Endodermal cell (in vitro differentiated cells): ENCODE measurements at regions not wholly inside any gene's neighbourhood (a gene's known extent, or its start where the extent isn't known, plus 50 kb on each side); places are given as distances from the start of the nearest gene placed in this dataset.

Experiments
- DNase-seq: peaks from one replicate; pipeline ENCODE4 v3.0.0-alpha.2; 2017
- H3K27ac ChIP-seq: 2 replicates; pipeline ENCODE4 v1.5.1; 2013; ENCODE audit warnings: mild to moderate bottlenecking, low read depth, low read length, moderate library complexity
- H3K27me3 ChIP-seq: 2 replicates; pipeline ENCODE4 v1.6.1; 2013; ENCODE audit warnings: mild to moderate bottlenecking, low read length, moderate library complexity; ENCODE audit not compliant: insufficient read depth, control insufficient read depth, poor library complexity, severe bottlenecking
- H3K36me3 ChIP-seq: 2 replicates; pipeline ENCODE4 v1.7.0; 2013; ENCODE audit warnings: mild to moderate bottlenecking, low read length, moderate library complexity; ENCODE audit not compliant: control insufficient read depth, insufficient read depth
- H3K4me1 ChIP-seq: one replicate; pipeline ENCODE4 v1.7.0; 2013; ENCODE audit warnings: low read length; ENCODE audit not compliant: control insufficient read depth, insufficient read depth
- H3K4me3 ChIP-seq: 2 replicates; pipeline ENCODE4 v1.5.1; 2013; ENCODE audit warnings: mild to moderate bottlenecking, low read length, moderate library complexity
- H3K9ac ChIP-seq: 2 replicates; pipeline ENCODE4 v1.6.1; 2013; ENCODE audit warnings: mild to moderate bottlenecking, low read length, moderate library complexity; ENCODE audit not compliant: poor library complexity, severe bottlenecking; ENCODE audit errors: extremely low read depth
- H3K9me3 ChIP-seq: 2 replicates; pipeline ENCODE4 v1.6.1; 2013; ENCODE audit warnings: mild to moderate bottlenecking, low read length, moderate library complexity; ENCODE audit not compliant: control insufficient read depth
- H3K27ac Mint-ChIP-seq: 2 replicates; pipeline ENCODE4 v1.8.0; 2020; ENCODE audit warnings: mixed read lengths
- H3K27me3 Mint-ChIP-seq: 2 replicates; pipeline ENCODE4 v1.8.0; 2021; ENCODE audit warnings: mild to moderate bottlenecking, mixed read lengths; ENCODE audit not compliant: insufficient read depth
- H3K36me3 Mint-ChIP-seq: 2 replicates; pipeline ENCODE4 v1.8.0; 2020; ENCODE audit warnings: low read depth, mixed read lengths
- H3K4me1 Mint-ChIP-seq: 2 replicates; pipeline ENCODE4 v1.8.0; 2020; ENCODE audit warnings: mixed read lengths
- H3K4me3 Mint-ChIP-seq: 2 replicates; pipeline ENCODE4 v1.8.0; 2020; ENCODE audit warnings: mild to moderate bottlenecking, moderate library complexity, mixed read lengths
- H3K9me3 Mint-ChIP-seq: 2 replicates; pipeline ENCODE4 v1.8.0; 2020; ENCODE audit warnings: mild to moderate bottlenecking, mixed read lengths
- WGBS, 2 experiments: methylation state at CpG; one replicate each; pipeline versions ENCODE4 v1.1.5 to v1.1.7; 2013; ENCODE audit warnings: missing lambda C conversion rate in 2 of 2, mixed read lengths in 1 of 2; ENCODE audit not compliant: insufficient coverage in 1 of 2, insufficient read length in 1 of 2; 5-methylcytosine and 5-hydroxymethylcytosine counted together
- TF ChIP-seq, protein P1 (sequence below): fragments of 200-600 bp; sonication (generic); conservative IDR thresholded peaks from 2 replicates; pipeline ENCODE4 v1.5.0; 2021; ENCODE audit warnings: antibody characterized with exemption, mild to moderate bottlenecking

DNA sequence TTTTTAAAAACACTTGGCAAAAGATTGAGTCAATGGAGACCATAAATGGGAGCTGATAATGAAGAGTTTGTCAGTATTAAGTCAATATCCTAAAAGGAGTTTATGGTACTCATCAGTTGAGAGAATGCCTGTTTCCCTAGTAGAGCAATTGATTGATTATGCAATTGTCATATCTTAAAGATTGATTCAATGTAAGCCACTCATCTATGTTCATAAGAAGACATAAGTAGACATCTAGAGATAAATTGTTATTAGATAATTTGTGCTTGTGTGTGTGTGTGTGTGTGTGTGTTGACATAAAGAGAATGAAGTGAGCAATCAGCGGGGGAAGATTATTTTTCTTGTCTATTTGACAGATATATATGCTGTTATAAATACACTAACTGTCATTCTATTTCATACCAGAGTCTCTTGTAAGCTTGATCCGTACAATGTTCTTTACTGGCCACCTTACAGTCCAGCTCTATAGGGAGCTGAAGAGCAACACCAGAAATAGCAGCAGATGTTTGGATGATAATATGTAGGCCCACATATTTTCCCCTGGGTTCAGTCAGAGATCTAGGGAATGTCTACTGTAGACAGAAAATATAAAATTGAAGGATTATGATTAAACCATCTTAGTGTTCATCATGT is 848.6 kb upstream of the EPHA6 start:
- no peaks in the 10 kb centered on the region for H3K9me3 Mint-ChIP-seq
- DNase-seq: no peak
- no peaks in the 10 kb centered on the region for H3K4me1 Mint-ChIP-seq
- no peak overlapping the region for H3K4me3 Mint-ChIP-seq
- no peaks in the 10 kb centered on the region for H3K36me3 Mint-ChIP-seq
- H3K9ac ChIP-seq: no peak overlapping the region
- no peaks in the 10 kb centered on the region for H3K27me3 Mint-ChIP-seq
- no peaks in the 10 kb centered on the region for H3K4me1 ChIP-seq
- H3K4me3 ChIP-seq: no peak overlapping the region
- TF ChIP-seq, protein P1, sequence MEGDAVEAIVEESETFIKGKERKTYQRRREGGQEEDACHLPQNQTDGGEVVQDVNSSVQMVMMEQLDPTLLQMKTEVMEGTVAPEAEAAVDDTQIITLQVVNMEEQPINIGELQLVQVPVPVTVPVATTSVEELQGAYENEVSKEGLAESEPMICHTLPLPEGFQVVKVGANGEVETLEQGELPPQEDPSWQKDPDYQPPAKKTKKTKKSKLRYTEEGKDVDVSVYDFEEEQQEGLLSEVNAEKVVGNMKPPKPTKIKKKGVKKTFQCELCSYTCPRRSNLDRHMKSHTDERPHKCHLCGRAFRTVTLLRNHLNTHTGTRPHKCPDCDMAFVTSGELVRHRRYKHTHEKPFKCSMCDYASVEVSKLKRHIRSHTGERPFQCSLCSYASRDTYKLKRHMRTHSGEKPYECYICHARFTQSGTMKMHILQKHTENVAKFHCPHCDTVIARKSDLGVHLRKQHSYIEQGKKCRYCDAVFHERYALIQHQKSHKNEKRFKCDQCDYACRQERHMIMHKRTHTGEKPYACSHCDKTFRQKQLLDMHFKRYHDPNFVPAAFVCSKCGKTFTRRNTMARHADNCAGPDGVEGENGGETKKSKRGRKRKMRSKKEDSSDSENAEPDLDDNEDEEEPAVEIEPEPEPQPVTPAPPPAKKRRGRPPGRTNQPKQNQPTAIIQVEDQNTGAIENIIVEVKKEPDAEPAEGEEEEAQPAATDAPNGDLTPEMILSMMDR: no peak
- 95% methylated on average over 1 of the region's 2 CpGs; no CpG with 5 or more reads in 1 of the 2 experiments for WGBS, 2 experiments
- no peaks in the 10 kb centered on the region for H3K27me3 ChIP-seq
- H3K36me3 ChIP-seq: no peaks in the 10 kb centered on the region
- no peak overlapping the region for H3K27ac Mint-ChIP-seq
- no peaks in the 10 kb centered on the region for H3K9me3 ChIP-seq
- no peak overlapping the region for H3K27ac ChIP-seq

DNA sequence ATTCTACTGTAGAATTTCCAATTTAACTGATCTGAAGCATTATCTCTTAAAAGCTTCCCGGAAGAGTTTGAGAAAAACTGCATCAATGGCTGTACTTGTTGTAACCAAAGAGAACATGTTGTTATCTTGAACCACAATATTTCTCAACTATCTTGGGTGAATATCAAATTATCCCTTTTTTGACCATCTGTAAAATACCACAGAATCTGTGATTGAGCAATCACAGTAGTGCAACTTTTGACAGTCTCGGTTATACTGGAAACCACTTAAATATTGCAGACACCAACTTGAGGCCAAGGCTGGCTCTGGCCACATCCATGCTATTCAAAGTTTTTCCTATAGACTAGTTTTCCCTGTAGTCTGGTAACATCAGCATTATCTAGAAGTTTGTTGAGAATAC is 842.8 kb upstream of the EPHA6 start:
- H3K27ac ChIP-seq: no peak overlapping the region
- H3K27me3 ChIP-seq: no peaks in the 10 kb centered on the region
- no peaks in the 10 kb centered on the region for H3K9me3 Mint-ChIP-seq
- no peak overlapping the region for H3K27ac Mint-ChIP-seq
- TF ChIP-seq, protein P1: no peak
- DNase-seq: no peak
- H3K36me3 Mint-ChIP-seq: no peaks in the 10 kb centered on the region
- no peaks in the 10 kb centered on the region for H3K4me1 Mint-ChIP-seq
- no peak overlapping the region for H3K4me3 Mint-ChIP-seq
- no peaks in the 10 kb centered on the region for H3K27me3 Mint-ChIP-seq
- no peak overlapping the region for H3K9ac ChIP-seq
- no peaks in the 10 kb centered on the region for H3K4me1 ChIP-seq
- H3K36me3 ChIP-seq: no peaks in the 10 kb centered on the region
- H3K9me3 ChIP-seq: no peaks in the 10 kb centered on the region
- no peak overlapping the region for H3K4me3 ChIP-seq
- 85 to 90% methylated on average over 2 of the region's 2 CpGs for WGBS, 2 experiments

DNA sequence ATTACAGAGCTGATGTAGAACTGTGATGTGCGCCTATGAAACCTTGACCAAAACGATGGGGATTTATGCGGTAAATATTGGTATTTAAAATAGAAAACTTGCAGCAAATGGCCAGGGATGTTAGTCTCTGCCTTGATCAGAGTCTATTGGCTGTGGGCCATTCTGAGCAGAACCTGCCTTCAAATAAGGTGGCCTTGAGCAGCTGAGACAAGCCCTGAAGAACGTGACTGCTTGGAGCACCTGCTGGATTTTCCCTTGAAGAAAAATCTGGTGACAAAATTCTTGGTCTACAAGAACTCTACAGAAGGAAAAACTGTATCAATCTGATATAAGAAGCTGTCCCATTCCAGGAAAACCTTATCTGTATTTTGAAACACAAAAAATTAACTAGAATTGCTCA is 820.1 kb upstream of the EPHA6 start:
- H3K9ac ChIP-seq: no peak overlapping the region
- H3K27me3 ChIP-seq: no peaks in the 10 kb centered on the region
- no peak overlapping the region for H3K27ac ChIP-seq
- no peaks in the 10 kb centered on the region for H3K4me1 ChIP-seq
- no peaks in the 10 kb centered on the region for H3K36me3 ChIP-seq
- TF ChIP-seq, protein P1: no peak
- 90% methylated on average over 4 of the region's 4 CpGs; no CpG with 5 or more reads in 1 of the 2 experiments for WGBS, 2 experiments
- no peak for DNase-seq
- no peaks in the 10 kb centered on the region for H3K4me1 Mint-ChIP-seq
- H3K9me3 Mint-ChIP-seq: peaks cover 6% of the 10 kb centered on the region
- no peaks in the 10 kb centered on the region for H3K9me3 ChIP-seq
- H3K4me3 Mint-ChIP-seq: no peak overlapping the region
- H3K4me3 ChIP-seq: no peak overlapping the region
- H3K36me3 Mint-ChIP-seq: no peaks in the 10 kb centered on the region
- no peak overlapping the region for H3K27ac Mint-ChIP-seq
- H3K27me3 Mint-ChIP-seq: no peaks in the 10 kb centered on the region
